ENCODE measurements at regions not wholly inside any gene's neighbourhood (a gene's known extent, or its start where the extent isn't known, plus 50 kb on each side); places are given as distances from the start of the nearest gene placed in this dataset.

DNA sequence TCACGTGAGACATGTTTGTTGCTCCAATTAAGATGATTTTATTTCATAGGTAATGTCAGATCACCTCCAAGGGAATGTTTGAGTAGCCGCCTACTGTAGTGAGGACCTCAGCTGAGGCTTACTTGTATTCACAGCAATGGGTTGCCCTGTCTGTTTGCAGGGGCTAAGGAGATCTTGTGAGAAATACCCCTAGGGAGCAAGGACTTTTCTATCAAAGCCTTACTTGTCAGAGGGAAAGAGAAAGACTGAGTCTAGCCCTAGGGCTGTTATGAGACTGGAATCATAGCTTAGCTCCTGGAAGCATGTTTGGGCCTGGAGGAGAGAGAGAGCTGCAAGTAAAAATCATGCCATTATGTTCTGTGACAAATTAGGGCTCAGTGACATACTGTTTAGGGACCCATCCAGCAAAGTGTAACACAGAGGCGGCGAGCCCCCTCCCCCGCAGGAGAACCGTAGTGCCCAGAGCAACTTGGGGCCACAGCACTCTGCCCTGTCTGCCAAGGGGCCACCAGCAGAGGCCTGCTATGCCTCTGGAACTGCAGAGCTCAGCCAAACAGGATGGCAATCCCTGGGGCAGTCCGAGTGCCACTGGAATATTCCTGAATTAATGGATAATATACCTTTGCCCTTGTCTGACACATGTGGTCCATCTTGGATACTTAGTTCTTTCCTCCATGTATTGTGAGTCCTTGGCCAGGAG is 178.8 kb downstream of the DACT1 start:
- peak; percentile 12 for DNase-seq

DNA sequence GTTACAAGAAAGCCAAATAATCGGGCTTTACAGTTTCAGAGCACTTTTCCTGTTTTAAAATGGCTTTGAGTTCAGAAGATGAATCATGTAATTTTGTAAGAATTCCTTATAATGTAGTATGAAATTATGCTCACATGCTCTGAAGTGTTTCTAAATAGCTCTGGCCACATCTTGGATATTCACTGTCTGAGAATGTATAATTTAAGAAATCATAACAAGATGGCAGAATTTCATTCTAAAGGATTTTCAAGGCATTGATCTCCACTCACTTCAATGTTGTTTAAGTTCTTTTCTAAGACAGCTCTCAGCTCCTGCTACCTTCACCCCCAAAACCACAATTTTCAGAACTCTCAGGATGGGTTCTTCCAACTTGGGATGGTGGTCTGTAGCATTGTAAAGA is 180.1 kb downstream of the DACT1 start:
- DNase-seq, result no peak

DNA sequence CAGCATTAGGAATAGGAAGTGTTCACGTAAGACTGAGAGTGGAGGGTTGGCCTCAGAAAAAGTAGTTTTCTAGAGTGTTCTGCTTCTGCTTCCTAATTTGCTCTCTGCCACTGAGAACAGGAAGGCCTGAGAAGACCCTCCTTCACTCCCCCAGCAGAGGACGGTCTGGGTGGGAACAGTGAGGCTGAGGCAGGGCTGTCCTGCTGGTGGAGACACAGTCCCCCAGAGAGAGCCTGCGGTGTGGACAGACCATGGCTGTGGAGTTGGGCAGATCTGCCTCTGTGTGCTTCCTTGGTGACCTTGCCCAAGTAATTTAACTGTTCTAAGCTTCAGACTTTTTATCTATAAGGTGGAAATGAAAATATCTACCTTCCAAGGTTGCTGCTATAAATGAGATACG is 182.3 kb downstream of the DACT1 start:
- no peak for DNase-seq

DNA sequence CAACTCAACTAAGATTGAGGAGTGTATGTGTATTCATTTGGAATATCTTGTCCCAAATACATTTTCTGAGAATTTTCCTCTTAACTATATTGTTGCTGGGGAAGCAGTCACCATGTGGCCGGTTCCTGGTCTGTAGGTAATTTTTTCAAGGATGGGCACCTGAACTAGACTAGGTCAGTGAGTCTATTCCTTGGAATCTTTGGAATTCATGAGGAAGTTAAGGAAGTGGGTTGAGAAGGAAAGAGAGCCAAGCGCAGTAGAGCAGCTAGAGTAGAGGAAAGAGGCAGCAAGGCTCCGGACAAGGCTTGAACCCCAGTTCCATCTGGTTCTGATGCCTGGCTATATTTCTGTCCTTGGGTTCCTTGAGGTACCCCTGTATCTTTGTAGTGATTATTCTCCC is 183.7 kb downstream of the DACT1 start:
- DNase-seq, result no peak

- DNase-seq, result no peak
Measured at GRCh38 chr14:58822856-58823255, 185.1 kb downstream of the DACT1 start.

DNA sequence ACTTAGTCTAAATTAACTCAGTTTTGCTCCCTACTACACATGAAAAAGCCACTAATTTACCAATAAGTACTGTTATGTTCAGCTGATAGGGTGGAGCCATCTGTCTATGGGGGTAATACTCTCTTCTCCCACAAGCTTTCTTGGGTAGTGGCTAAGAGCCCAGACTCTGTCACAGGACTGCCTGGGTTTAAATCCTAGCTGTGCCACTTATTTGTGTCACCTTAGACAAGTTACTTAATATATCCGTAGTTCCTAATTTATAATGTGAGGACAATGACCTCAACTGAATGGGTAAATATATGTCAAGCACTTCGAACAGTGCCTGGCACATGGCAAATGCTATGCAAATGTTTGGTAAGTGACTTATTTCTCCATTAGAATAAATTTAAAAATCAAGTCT is 185.6 kb downstream of the DACT1 start:
- no peak for DNase-seq

DNA sequence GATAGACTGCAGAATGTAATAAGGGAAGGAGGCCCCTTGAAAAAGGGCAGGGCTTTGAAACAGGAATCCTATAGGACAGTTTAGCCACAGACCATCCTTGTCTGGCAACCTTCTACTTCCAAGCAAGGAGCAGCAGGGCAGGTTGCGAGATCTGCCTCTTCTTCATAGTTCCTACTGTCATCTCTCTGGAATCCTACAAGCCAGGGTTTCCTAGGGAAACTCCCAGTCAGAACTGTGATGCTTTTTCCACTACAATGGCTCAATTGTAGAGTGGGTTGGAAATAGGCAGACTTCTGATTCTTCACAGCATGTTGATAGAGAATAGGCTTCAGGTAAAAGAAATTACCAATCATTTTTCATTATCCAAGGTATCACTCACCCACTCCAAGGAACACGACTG is 186.3 kb downstream of the DACT1 start:
- no peak for DNase-seq

DNA sequence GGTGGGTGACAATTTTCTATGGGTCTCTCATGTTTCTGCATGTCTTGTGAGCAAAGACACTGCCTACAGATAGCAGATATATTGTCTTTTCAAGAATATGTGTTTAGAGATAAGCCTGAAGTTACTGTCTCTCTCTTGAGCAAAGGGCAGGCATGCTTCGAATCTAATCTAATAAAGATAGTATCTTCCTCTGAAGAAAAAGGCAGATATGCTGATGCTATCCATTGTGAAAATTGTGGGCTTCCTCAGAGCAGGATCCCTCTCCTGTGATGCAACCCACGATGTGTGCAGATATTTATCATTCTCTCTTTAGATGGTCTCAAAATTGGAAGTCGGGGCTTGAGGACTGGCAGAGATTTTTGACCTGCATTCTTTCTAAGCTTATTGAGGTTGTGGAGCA is 187.0 kb downstream of the DACT1 start:
- DNase-seq, result no peak

- DNase-seq, result no peak
Measured at GRCh38 chr14:58825606-58826005, 187.8 kb downstream of the DACT1 start.

- DNase-seq, result no peak
Measured at GRCh38 chr14:58826845-58827686, 189.3 kb downstream of the DACT1 start.

DNA sequence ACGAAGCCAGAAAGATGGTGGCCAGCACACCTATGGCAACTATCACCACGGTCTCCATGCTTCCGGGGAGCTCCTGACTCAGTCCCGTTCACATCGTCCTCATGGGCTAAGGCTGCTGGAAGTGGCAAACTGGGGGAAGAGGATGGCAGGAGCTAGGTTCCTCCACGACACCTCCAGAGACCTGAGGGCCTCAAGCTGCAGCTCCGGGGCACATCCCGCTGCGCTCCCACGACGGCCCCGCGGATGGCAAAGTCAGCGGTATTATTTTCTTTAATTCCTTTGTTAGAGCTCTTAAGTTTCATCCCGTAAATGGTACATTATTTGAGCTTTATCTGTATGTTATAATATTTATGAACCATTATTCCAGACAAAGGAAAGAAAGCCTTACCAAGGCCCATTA is 190.5 kb downstream of the DACT1 start:
- no peak for DNase-seq

DNA sequence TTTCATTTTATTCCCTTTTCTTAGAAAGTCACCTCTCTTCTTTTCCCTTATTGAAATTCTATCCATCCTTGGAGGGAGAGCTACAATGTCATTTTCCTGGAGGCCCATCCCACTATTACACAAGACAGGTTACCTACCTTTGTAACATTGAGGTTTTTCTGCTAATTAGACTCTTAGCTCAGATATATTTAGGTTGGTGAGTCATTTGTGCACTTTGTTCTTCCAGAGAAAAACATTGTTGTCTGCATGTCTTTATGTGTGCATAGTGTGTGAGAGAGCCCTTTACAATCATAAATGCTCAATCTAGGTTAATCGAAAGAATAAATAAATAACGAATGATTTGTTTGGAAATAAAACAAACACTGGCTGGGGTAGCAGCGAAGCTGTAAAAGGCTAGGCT is 191.8 kb downstream of the DACT1 start:
- DNase-seq, result no peak

GRCh38 chr14:58830121-58830520 is 192.4 kb downstream of the DACT1 start:
- DNase-seq, result no peak

DNA sequence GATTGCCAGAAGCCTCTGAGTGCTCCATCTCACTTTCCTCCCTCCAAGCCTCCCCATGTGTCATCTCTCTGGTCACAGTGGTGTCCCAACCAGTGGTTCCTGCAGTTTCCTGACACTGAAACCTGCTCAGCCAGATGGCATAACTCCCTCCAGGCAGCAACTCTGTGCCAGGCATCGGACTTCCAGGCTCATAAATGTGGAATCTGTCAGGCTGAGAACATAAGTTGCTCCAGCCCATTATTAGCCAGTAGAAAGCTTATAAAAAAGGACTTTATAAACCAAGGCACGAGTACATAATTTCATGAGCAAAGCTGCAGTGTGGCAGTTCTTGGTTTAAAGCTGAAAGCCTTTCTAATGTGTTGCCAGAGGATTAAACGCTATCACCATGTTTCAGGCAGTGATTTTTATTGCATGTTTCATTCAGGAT is 194.3 kb downstream of the DACT1 start:
- no peak for DNase-seq

DNA sequence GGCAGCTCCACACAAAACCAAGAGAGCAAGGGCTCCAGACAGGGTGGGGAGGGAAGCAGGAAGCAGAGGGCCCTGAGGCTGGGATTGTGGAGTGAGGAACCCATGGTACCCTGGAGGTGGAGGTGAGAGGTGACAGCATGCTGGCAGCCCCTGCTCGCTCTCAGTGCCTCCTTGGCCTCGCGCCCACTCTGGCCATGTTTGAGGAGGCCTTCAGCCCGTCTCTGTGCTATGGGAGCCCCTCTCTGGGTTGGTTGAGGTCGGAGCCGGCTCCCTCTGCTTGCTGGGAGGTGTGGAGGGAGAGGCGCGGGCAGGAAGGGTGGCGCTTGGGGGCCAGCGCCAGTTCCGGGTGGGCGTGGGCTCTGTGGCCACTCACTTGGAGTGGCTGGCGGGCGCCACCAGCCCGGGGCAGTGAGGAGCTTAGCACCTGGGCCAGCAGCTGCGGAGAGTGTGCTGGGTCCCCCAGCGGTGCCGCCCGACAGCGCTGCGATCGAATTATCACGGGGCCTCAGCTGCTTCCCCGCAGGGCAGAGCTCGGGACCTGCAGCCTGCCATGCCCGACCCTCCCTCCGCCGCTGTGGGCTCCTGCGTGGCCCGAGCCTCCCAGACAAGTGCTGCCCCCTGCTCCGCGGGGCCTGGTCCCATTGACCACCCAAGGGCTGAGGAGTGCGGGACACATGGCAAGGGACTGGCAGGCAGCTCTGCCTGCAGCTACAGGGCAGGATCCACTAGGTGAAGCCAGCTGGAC is 196.0 kb downstream of the DACT1 start:
- no peak for DNase-seq

DNA sequence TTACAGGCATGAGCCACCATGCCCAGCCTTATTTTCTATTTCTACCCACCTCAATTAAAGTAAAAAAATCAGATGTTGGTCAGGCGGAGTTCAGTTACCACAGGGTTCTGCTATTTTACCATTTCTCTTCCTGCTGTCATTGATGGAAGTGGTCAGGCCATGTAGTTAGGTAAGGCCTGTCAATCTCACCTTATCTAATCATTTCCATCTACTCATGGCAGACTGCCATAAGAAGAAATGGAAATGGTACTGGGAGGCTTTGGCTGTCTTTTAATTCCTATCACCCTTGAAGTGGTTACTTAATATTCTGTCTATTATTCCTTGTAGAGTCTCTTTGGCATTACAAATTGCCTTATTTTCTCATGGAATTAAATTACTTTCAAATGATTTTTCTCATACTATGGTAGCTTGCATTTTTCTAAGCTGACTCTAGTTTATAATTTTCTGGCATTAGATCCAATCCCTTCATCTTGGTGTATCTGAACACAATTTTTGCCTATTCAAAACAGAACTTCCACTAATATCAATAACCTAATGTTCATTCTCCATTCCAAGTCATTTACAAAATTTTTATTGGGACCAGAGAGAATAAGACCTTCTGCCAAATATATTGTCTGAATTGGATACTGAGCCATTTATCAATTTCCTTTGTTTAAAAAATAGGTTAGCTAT is 198.7 kb downstream of the DACT1 start:
- no peak for DNase-seq

GRCh38 chr14:58839233-58839632 is 201.5 kb downstream of the DACT1 start:
- DNase-seq, result no peak

DNA sequence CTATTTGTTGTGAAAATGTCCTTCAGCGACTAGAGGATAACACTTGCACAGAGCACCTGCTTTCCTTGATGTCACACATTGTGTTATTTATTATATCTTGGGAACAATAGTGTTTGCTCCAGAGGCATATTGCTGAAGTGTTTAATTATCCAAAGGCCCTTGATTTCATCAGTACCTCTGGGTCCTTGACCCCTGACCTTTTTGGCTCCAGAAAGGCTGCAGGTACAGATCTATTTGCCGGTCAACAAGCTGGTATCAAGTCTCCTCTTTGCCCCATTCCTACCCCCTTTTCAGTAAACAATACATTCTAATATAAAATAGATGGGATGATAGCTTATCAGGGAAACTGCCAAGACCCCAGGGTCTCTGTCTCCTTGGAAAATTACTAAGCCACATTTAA is 206.8 kb downstream of the DACT1 start:
- no peak for DNase-seq

- no peak for DNase-seq
Measured at GRCh38 chr14:58846682-58847465, 209.1 kb downstream of the DACT1 start.

GRCh38 chr14:58848365-58848764 is 210.6 kb downstream of the DACT1 start:
- no peak for DNase-seq

GRCh38 chr14:58849601-58850000 is 211.8 kb downstream of the DACT1 start:
- DNase-seq, result no peak

GRCh38 chr14:58850011-58850410 is 212.2 kb downstream of the DACT1 start:
- DNase-seq, result no peak

Data from retina (tissue), 1 donor.